Esophagus muscularis mucosa (tissue), 4 donors: ENCODE measurements at regions not wholly inside any gene's neighbourhood (a gene's known extent, or its start where the extent isn't known, plus 50 kb on each side); places are given as distances from the start of the nearest gene placed in this dataset.

Source experiments
- CTCF ChIP-seq, 3 experiments: fragments of 200-600 bp in 2 of 3; fragments of 450-650 bp in 1 of 3; sonication (generic) in 2 of 3; IDR thresholded peaks; one replicate each; pipeline ENCODE4 v1.5.1; 2017 to 2019; ENCODE audit warnings: antibody characterized with exemption in 3 of 3, mild to moderate bottlenecking in 2 of 3, moderate library complexity in 1 of 3
- EP300 ChIP-seq: sonication (generic); formaldehyde crosslinking; IDR thresholded peaks from one replicate; pipeline ENCODE4 v1.6.1; 2017; ENCODE audit warnings: antibody characterized with exemption
- POLR2A ChIP-seq: fragments of 450-650 bp; IDR thresholded peaks from one replicate; pipeline ENCODE4 v1.6.1; 2017; ENCODE audit warnings: antibody characterized with exemption, moderate library complexity, mild to moderate bottlenecking, low read depth
- POLR2AphosphoS5 ChIP-seq, 2 donors: sonication (generic); formaldehyde crosslinking; IDR thresholded peaks; one replicate each; pipeline ENCODE4 v1.6.1; 2017; ENCODE audit warnings: antibody characterized with exemption in 2 of 2

DNA sequence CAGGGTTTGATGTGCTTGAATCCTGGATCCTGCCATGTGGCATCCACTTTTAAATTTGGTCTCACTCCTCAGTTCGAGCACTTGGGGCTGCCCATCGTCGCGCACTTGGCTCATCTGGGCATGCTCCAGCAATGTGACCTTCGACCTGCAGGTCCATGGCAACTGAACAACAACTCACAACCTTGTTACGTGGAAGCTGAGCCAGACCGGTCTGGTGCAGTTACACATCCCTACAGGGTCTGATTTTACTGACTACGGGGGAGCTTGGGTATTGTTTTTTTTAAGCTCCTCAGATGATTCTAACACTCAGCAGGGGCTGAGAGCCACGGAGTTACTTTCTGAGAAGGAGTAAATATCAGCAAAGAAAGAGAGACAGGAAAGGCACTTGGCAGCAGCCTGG, 769.6 kb downstream of the UQCRFS1 start:
- TF ChIP-seq POLR2A, result no peak
- TF ChIP-seq CTCF (IDR thresholded peaks at IDR 0.05), result no peak
- TF ChIP-seq POLR2AphosphoS5 (IDR thresholded peaks at IDR 0.05), result no peak
- TF ChIP-seq EP300, result no peak
